ENCODE measurements at regions not wholly inside any gene's neighbourhood (a gene's known extent, or its start where the extent isn't known, plus 50 kb on each side); places are given as distances from the start of the nearest gene placed in this dataset.
"Not testable (repeated sequence)": the region's sequence is repeated elsewhere in the genome, so short reads cannot be mapped to it uniquely, and the experiment has no call there.

DNA sequence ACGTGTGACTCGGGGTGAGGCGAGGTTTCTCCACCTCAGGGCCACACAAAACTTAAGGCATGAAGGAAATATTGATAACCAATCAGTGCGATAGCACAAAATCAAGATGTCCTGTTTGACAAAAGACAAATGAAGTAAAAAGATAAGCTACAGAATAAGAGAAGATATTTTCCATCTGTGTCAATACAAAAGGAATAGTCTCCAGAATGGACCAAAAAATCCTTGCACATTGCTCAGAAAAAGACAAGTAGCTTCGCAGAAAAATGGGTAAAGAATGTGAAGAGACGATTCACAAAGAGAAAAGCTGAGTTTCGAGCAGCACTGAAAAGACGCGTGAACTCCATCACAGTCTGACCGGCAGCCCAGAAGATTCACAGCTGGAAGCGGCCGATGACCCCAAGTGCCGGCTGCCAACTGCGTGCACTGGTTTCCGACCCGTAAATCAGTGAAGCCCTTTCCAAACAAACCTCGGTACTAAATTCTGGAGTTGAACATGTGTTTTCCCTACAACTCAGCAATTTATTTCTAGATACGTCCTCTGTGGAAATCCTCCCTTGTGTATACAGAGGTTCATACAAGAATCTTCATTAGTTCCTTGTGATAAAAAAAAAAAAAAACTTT, 308.4 kb downstream of the BRD1 start:
- no peak for DNase-seq

- no peak for DNase-seq
Measured at GRCh38 chr22:49518436-49518970, 309.2 kb downstream of the BRD1 start.

DNA sequence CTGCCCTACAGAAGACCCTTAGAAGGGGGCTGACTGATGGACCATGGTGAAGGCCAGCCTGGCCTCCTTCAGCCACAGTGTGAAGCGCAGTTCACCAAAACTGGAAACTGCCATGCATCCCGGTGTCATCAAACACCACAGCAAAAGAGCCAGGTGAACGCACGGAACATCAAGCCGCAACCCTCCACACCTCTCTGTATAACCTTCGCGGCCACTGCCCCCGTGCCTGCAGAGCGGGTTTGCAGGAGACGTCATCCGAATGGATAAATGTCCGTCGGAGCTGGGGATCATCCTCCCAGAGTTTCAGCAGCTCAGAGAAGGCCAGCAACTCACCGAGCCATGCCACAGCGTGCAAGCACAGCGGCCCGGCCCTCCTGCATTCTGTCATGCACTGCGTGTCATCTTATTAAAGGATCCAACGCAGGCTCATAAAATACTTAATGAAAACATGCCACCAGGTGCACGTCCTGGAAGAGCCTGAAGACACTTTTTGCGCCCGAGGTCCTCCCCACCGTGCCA, 309.9 kb downstream of the BRD1 start:
- no peak for DNase-seq

- DNase-seq: no peak
Measured at GRCh38 chr22:49517211-49517610, 310.5 kb downstream of the BRD1 start.

- no peak for DNase-seq
Measured at GRCh38 chr22:49515475-49515874, 312.2 kb downstream of the BRD1 start.

- peak; percentile 83 for DNase-seq
Measured at GRCh38 chr22:49514641-49515040, 313.0 kb downstream of the BRD1 start.

DNA sequence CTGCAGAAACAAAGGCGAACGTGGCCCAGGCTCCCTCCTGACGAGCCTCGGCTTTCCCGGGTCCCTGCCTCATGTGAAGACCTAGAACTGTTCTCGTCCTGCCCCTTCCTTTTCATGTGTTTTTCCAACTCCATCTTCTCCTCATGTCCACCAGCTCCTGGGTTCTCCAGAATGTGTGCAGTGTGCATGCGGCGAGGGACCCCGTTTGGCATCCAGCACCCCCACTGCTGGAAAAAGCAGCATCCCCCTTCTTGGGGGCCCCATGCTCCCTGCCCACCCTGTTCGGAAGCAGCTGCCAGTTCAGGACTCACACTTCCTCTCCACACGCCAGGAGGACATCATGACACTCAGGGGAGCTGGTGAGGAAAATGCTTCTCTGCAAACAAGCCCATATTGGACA, 313.5 kb downstream of the BRD1 start:
- no peak for DNase-seq

GRCh38 chr22:49513358-49513851, 314.3 kb downstream of the BRD1 start:
- no peak for DNase-seq

DNA sequence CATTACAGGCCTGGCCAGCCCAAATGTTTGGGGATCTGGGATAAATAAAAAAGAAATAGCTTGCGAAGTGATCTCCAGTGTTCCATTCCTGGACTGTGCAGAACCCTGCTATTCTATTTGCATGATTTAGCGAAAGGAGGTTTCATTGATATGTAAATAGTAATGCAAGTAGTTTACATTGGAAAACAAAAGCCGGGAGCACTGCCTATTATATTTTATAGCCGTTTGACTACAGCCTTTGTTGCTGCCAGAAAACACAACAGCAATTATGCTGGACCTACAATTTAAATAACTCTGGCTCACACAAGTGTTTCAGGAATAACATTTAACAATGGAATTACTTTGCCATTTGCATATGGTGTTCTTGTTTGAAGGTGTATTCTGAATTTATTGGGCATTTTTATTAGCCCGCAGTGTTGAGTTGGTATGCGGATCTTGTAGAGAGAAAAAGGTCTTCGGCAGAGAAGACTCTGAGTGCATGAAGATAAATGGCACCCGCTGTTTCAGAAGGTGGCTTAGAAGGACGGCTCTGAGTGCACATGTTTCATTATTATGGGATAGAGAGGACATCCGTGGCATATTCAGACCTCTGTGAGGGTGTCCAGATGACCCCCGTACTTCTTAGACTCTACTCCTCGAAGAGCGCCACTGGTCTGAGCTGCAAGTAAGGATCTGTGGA, 315.0 kb downstream of the BRD1 start:
- DNase-seq: no peak

DNA sequence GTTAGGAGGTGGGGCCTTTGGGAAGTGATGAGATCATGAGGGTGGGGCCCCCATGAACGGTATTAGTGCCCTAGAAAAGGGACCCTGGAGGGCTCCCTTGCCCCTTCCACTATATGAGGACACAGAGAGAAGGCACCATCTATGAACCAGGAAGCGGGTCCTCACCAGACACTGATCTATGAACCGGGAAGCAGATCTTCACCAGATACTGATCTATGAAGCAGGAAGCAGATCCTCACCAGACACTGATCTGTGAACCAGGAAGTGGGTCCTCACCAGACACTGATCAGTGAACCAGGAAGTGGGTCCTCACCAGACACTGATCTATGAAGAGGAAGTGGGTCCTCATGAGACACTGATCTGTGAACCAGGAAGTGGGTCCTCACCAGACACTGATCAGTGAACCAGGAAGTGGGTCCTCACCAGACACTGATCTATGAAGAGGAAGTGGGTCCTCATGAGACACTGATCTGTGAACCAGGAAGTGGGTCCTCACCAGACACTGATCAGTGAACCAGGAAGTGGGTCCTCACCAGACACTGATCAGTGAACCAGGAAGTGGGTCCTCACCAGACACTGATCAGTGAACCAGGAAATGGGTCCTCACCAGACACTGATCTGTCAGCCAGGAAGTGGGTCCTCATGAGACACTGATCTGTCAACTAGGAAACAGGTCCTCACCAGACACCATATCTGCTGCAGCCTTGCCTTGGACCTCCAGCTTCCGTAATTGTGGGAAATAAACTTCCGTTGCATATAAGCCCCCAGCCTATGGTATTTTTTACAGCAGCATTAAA, 316.1 kb downstream of the BRD1 start:
- DNase-seq: not testable (repeated sequence)

GRCh38 chr22:49510718-49511117, 317.0 kb downstream of the BRD1 start:
- DNase-seq: no peak

GRCh38 chr22:49509016-49509415, 318.7 kb downstream of the BRD1 start:
- no peak for DNase-seq

- DNase-seq: no peak
Measured at GRCh38 chr22:49508561-49508960, 319.1 kb downstream of the BRD1 start.

- no peak for DNase-seq
Measured at GRCh38 chr22:49507607-49508292, 319.9 kb downstream of the BRD1 start.

GRCh38 chr22:49506010-49506400, 321.7 kb downstream of the BRD1 start:
- no peak for DNase-seq

GRCh38 chr22:49505337-49506009, 322.2 kb downstream of the BRD1 start:
- DNase-seq: no peak

DNA sequence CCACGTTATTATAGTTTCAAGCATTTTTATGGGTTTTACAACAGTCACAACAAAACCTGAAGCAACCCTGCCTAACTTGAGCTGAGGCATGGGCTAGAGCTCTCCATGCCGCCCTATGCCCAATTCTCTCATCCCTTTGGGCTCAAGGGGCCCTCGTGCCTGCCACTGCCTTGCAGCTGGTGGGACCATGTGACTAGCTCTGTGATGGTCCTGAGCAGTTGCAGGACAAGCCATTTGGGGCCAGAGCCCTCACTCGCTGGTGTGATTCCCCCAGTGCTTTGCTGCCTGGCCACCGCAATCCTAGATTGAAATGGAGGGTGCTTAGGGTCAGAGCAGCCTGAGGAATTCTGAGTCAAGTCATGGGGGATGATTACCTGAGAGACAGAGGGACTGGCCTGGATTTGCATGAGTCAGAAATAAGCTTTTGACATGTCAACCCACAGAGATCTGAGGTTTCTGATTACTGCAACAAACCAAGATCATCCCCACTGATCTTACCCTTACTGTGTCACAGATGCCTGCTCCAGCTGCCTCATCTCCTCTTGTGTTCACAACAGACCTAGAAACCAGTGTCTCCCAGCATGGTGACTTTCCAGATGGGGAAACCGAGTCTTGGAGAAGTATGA, 323.7 kb downstream of the BRD1 start:
- no peak for DNase-seq

DNA sequence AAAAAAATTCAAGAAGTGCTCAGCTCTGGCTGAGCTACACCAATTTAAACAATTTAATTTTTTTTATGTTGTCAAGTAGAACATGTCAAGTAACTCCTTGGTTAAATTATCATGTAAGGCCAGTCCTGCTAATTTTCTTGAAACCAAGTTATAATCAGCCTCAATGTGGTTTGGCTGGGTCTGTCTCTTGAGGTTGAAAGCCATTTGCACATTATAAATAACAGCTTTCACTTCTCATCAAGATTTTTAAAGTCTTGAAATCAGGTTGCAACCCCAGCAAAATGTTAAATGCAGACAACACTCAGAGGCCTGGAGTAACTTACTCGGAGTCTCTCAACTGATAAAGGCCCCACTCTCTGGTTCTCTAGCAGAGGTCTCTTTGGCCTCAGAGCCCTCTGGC, 324.4 kb downstream of the BRD1 start:
- DNase-seq: no peak

- no peak for DNase-seq
Measured at GRCh38 chr22:49502126-49502826, 325.4 kb downstream of the BRD1 start.

DNA sequence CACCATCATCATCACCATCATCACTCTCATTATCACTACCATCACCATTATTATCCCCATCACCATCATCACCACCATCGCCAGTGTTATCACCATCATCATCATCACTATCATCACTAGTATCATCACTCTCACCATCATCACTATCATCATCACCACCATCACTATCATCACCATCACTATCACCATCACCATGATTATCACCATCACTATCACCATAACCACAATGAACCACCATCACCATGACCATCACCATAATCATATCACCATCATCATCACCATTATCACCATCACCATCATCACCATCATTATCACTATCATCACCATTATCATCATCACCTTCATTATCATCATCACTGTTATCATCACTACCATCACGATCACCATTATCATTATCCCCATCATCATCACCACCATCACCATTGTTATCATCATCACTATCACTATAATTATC, 326.7 kb downstream of the BRD1 start:
- DNase-seq: no peak

- DNase-seq: no peak
Measured at GRCh38 chr22:49500076-49500460, 327.6 kb downstream of the BRD1 start.

Data from NCI-H345 (cell line).